H54 (cell line): ENCODE measurements at regions not wholly inside any gene's neighbourhood (a gene's known extent, or its start where the extent isn't known, plus 50 kb on each side); places are given as distances from the start of the nearest gene placed in this dataset.
"Not testable (repeated sequence)": the region's sequence is repeated elsewhere in the genome, so short reads cannot be mapped to it uniquely, and the experiment has no call there.

ENCODE experiments used
- DNase-seq: peaks from one replicate; pipeline ENCODE4 v3.0.0; 2011; ENCODE audit warnings: low spot score, mixed read lengths; ENCODE audit not compliant: insufficient read length
- FAIRE-seq: peaks from 3 replicates; lab custom pipeline; 2011; peaks lifted over from hg19 to GRCh38; lab: Jason Lieb, UNC
- POLR2A ChIP-seq: IDR thresholded peaks from 2 replicates; pipeline ENCODE4 v1.6.1; 2011; ENCODE audit warnings: low read depth, mild to moderate bottlenecking, low read length

DNA sequence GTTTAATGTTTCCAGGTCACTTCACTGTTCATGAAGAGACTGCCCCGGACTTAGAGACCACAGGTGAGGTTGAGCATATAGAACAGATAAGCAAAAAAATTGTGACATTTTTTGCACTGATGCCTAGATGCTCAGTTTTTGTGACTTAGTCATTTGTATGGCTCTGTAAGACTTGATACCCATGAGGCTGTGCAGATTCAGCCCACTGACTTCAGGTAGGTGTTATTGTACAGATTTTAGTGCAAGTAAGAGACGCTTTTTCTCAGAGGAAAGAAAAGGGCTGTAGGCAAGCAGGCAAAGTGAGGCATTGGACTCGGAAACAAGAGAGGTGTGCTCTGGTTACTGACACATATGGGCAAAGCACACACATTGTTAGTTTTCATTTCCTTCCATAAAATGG is 820.1 kb upstream of the SORCS1 start:
- FAIRE-seq (no peak), DNase-seq (no peak)

GRCh38 chr10:107984149-107984548 is 819.6 kb upstream of the SORCS1 start:
- DNase-seq (no peak), FAIRE-seq (no peak)
- TF ChIP-seq POLR2A: no peak

More for the DNA sequence above, 820.1 kb upstream of the SORCS1 start:
- no peak for TF ChIP-seq POLR2A

DNA sequence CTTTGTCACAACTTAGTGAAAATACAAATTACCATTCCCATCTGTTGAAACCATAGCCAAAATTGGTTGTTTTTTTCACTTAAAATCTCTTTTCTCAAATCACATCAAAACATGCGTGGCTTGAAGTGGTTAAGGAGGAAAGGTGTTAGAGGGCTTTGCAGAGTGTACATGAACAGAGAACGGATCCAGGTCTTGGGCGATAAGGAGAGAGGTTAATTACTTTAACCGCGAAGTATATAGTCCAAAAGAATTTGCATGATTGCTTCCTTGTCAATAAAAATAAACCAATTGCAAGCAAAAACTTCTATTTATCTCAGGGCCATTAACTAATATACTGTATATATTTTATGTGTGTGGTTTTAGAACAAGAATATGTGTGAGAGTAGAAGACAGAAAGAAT is 813.9 kb upstream of the SORCS1 start:
- no peak for DNase-seq
- no peak for TF ChIP-seq POLR2A
- no peak for FAIRE-seq

DNA sequence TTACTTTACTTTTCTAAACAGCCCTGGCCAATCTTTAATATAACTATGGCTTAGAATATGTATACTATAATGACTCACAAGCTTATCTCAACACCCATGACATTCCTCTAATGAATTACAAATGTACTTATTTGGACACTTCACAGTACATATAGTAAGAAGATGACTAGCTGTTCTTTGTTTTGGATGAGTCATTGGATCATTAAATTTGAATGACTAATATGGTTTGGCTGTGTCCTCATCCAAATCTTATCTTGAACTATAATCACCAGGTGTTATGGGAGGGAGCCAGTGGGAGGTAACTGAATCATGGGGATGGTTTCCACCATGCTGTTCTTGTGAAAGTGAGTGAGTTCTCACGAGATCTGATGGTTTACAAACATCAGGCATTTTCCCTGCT is 807.5 kb upstream of the SORCS1 start:
- TF ChIP-seq POLR2A: no peak
- FAIRE-seq: no peak
- peak; percentile 2 for DNase-seq

- TF ChIP-seq POLR2A: no peak
- DNase-seq (no peak), FAIRE-seq (no peak)
Observed at GRCh38 chr10:107971411-107971810, 806.9 kb upstream of the SORCS1 start.

GRCh38 chr10:107970512-107970911 is 806.0 kb upstream of the SORCS1 start:
- FAIRE-seq: no peak
- no peak for TF ChIP-seq POLR2A
- no peak for DNase-seq

GRCh38 chr10:107969936-107970335 is 805.4 kb upstream of the SORCS1 start:
- no peak for DNase-seq
- no peak for TF ChIP-seq POLR2A
- no peak for FAIRE-seq

- DNase-seq (no peak), FAIRE-seq (peak; percentile 36)
- TF ChIP-seq POLR2A: no peak
Observed at GRCh38 chr10:107966826-107967225, 802.3 kb upstream of the SORCS1 start.

GRCh38 chr10:107952649-107953556 is 788.4 kb upstream of the SORCS1 start:
- TF ChIP-seq POLR2A: no peak
- no peak for FAIRE-seq
- no peak for DNase-seq

DNA sequence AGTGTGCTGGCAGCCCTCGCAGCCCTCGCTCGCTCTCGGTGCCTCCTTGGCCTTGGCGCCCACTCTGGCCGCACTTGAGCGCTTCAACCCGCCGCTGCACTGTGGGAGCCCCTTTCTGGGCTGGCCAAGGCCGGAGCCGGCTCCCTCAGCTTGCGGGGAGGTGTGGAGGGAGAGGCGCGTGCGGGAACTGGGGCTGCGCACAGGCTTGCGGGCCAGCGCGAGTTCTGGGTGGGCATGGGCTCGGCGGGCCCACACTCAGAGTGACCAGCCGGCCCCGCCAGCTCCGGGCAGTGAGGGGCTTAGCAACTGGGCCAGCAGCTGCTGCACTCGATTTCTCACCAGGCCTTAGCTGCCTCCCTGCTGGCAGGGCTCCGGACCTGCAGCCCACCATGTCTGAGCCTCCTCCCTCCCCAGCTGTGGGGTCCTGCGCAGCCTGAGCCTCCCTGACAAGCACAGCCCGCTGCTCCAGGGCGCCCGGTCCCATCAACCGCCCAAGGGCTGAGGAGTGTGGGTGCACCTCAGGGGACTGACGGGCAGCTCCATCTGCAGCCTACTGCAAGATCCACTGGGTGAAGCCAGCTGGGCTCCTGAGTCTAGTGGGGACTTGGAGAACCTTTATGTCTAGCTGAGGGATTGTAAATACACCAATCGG is 786.0 kb upstream of the SORCS1 start:
- DNase-seq, FAIRE-seq: not testable (repeated sequence)

GRCh38 chr10:107942826-107943225 is 778.3 kb upstream of the SORCS1 start:
- DNase-seq: no peak
- FAIRE-seq: no peak
- no peak for TF ChIP-seq POLR2A

DNA sequence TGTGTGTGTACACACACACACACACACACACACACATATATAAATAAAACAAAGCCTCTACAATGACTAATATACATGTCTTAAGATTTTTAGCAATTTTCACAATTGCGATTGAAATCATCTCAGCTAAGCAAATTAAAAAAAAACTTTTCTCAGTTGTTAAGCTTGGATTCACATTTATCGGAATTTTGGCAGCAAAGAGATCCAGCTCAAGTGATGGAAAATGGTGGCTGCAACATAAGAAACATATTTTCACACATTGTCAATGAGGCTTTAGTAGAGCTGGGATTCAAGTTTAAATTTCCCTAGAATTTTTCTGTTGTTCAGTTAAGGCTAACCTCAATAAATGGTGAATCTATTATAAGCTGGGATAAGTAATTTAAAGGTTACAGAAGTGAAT is 768.6 kb upstream of the SORCS1 start:
- FAIRE-seq (no peak), DNase-seq (no peak)
- no peak for TF ChIP-seq POLR2A

DNA sequence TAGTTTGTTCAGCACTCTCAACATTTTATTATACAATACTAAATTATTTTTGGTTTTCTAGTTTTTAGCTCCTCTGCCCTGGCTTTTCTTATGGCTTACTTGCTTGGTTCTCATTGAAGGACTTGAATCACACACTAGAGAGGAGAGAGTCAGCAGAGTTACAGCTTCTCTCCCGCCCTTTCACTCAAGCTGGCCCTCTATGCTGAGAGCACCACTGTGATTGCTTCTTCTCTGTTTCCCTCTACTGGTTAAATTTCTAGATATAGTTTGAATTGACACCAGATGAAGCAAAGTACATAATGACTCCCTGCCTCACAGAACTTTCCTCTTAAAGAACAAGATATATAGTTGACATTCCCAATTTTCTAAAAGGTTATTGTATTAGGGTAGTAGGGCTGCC is 767.3 kb upstream of the SORCS1 start:
- FAIRE-seq: no peak
- TF ChIP-seq POLR2A: no peak
- no peak for DNase-seq

GRCh38 chr10:107930037-107930436 is 765.5 kb upstream of the SORCS1 start:
- FAIRE-seq: no peak
- TF ChIP-seq POLR2A: no peak
- DNase-seq: no peak
